Osteocyte (in vitro differentiated cells): ENCODE measurements at regions not wholly inside any gene's neighbourhood (a gene's known extent, or its start where the extent isn't known, plus 50 kb on each side); places are given as distances from the start of the nearest gene placed in this dataset.
A peak's percentile ranks its signal among the peaks of the same experiment; 100 is the strongest.
"Not testable (repeated sequence)": the region's sequence is repeated elsewhere in the genome, so short reads cannot be mapped to it uniquely, and the experiment has no call there.

Experiments
- DNase-seq: peaks from one replicate; pipeline ENCODE4 v3.0.0; 2021; ENCODE audit warnings: mixed read lengths; ENCODE audit not compliant: unreplicated experiment; ENCODE audit errors: extremely low spot score
- H3K27ac Mint-ChIP-seq: one replicate; pipeline ENCODE4 v1.8.0; 2021; ENCODE audit warnings: mild to moderate bottlenecking, mixed read lengths; ENCODE audit not compliant: unreplicated experiment
- H3K27me3 Mint-ChIP-seq: one replicate; pipeline ENCODE4 v1.8.0; 2021; ENCODE audit warnings: mixed read lengths; ENCODE audit not compliant: unreplicated experiment
- H3K36me3 Mint-ChIP-seq: one replicate; pipeline ENCODE4 v1.8.0; 2021; ENCODE audit warnings: mixed read lengths; ENCODE audit not compliant: unreplicated experiment
- H3K4me1 Mint-ChIP-seq: one replicate; pipeline ENCODE4 v1.8.0; 2021; ENCODE audit warnings: mixed read lengths; ENCODE audit not compliant: unreplicated experiment
- H3K4me3 Mint-ChIP-seq: one replicate; pipeline ENCODE4 v1.8.0; 2021; ENCODE audit warnings: mild to moderate bottlenecking, moderate library complexity, mixed read lengths; ENCODE audit not compliant: unreplicated experiment
- H3K9me3 Mint-ChIP-seq: one replicate; pipeline ENCODE4 v1.8.0; 2021; ENCODE audit warnings: mixed read lengths; ENCODE audit not compliant: unreplicated experiment

DNA sequence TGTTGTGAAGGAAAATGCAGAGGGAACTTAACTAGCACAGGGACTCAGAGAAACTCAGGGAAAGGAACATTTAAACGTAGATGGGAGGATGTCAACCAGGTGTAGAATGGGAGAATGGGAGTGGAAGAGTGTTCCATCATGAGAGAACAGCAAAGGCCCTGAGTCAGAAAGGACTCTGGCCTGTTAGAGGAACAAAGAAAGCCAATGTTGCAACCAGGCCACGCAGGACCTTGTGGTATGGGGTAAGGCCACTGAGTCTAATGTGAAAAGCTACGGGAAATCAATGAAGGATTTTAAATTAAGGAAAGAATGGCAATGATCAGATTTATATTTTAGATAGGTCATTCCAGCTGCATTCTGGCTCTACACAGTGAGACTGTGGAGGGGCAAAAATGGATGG is 163.9 kb upstream of the NBPF9 start:
- not testable (repeated sequence) for H3K36me3 Mint-ChIP-seq, H3K27ac Mint-ChIP-seq, DNase-seq, H3K4me3 Mint-ChIP-seq, H3K4me1 Mint-ChIP-seq, H3K9me3 Mint-ChIP-seq, H3K27me3 Mint-ChIP-seq

DNA sequence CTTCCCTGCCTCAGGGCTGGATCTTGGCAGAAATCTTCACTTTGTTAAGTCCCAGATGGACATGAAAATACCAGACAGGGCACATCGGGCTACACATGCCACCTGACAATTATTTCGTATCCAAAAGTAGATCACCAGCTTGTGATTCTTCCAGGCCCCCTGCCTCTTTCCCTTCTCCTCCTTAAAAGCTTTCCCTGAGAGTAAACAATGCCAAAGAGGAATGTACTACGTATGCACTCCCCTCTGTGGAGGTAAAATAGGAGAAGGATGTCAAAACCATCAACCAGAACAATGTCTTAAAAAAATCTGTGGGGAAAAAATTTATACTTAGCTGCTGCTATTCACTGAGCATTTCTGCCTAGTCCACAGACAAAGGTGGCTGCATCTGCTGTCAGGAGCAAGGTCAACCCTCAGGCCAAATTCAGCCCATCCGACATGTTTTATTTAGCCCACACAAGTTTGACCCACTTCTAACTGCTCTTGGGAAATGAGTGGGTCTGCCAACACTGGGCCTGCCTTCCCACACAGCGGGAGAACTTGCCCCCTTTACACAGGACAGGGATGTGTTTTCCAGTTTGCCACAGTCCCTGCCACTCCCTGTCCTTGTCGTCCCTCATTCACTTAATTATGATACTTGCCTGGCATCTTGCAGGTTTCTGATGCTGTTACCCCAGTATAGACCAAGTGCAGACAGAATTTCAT is 165.8 kb upstream of the NBPF9 start:
- not testable (repeated sequence) for DNase-seq, H3K27me3 Mint-ChIP-seq, H3K9me3 Mint-ChIP-seq, H3K27ac Mint-ChIP-seq, H3K4me1 Mint-ChIP-seq, H3K4me3 Mint-ChIP-seq, H3K36me3 Mint-ChIP-seq

DNA sequence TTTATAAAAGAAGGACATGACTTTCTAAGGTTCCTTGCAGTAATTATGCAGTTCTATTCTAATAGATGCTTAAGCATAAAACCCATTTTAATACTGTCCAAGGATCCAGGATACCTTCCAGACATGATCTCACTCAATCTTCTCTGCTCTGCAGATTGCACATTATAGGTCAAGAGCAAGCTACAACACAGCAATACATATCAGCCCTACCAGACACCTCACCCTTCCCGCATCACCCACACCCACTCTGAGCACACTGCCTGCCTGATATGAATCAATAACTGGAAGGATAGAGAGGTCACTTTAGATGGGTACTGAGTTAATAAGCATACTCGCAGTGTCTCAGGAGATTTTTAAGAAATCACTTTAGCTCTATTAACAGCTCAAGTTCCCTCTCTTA is 166.5 kb upstream of the NBPF9 start:
- not testable (repeated sequence) for H3K4me3 Mint-ChIP-seq, H3K4me1 Mint-ChIP-seq, DNase-seq, H3K36me3 Mint-ChIP-seq, H3K27me3 Mint-ChIP-seq, H3K27ac Mint-ChIP-seq, H3K9me3 Mint-ChIP-seq

DNA sequence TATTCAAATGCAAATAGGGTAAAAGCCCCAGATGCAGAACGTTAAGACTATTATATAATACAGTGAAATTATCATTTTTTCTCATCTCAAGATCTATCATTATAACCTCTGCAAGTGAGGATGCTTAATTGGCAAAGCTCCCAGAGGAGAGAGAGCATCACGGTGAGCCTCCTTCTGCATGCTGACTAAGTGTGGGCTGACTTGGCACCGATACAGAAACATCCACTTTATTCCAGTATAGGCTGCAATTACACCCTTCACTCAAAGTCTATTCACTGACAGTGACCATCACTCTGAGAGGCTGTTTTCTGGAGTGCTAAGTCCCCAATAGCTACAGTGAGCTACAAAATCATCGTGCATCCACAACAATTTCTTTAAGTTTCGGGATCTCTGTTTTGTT is 171.1 kb upstream of the NBPF9 start:
- not testable (repeated sequence) for DNase-seq, H3K4me3 Mint-ChIP-seq, H3K36me3 Mint-ChIP-seq, H3K27me3 Mint-ChIP-seq, H3K4me1 Mint-ChIP-seq, H3K27ac Mint-ChIP-seq, H3K9me3 Mint-ChIP-seq

DNA sequence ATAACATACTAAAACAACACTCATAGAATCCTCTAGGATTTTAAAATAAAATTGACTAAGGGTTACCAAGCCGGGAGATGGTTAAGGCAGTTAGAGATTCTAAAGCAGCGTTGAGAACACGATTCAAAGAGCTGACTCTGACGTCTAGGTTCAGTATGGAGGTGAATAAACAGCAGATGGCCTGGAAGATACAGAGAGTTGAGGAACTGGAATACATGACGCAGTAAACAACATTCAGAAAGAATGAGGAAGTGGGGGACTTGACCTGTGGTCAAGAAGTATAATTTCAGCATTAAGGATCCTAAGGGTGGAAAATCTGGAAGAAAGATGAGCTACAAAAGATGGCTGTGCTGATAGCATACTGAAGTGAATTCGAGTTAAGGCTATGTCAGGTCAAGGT is 172.5 kb upstream of the NBPF9 start:
- H3K4me1 Mint-ChIP-seq, H3K9me3 Mint-ChIP-seq, DNase-seq, H3K27ac Mint-ChIP-seq, H3K27me3 Mint-ChIP-seq, H3K4me3 Mint-ChIP-seq, H3K36me3 Mint-ChIP-seq: not testable (repeated sequence)

DNA sequence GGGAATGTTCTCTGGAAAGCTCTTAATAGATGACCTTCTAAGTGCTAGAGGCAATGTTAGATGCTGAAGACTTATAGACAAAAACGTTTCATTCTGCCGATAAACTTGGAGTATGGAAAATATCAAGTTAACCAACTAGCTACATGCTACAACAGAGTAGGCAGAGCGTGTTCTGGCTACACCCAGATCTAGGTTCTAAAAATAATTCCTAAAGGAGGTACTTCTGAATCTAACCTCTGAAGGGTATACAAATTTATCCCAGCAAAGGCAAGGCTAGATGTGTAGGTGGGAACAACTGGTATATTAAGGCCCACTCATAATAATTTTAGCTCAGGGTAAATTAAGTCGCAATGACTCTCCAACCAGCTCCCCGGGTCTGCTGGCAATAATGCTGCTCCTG is 173.1 kb upstream of the NBPF9 start:
- H3K9me3 Mint-ChIP-seq, H3K27me3 Mint-ChIP-seq, H3K36me3 Mint-ChIP-seq, H3K4me1 Mint-ChIP-seq, H3K27ac Mint-ChIP-seq, DNase-seq, H3K4me3 Mint-ChIP-seq: not testable (repeated sequence)

DNA sequence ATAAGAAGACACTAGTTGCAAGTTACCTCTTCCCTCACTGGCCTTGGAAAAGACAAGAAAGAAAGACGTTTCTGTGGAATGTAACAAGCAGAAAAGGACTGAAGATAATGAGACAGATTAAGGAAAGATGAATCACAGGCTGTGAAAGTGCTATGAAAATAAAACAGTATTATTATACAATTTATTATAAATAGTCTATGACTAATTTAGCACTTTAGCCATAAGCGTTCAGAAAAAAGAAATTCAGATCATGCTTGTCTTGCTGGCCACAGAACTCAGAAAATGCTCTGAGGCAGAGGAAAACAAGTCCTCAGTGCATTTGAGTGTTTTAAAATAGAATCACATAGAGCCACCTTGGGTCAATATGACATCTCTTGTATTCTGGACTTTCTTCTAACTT is 174.8 kb upstream of the NBPF9 start:
- not testable (repeated sequence) for H3K9me3 Mint-ChIP-seq, H3K27me3 Mint-ChIP-seq, H3K4me1 Mint-ChIP-seq, H3K27ac Mint-ChIP-seq, DNase-seq, H3K4me3 Mint-ChIP-seq, H3K36me3 Mint-ChIP-seq

DNA sequence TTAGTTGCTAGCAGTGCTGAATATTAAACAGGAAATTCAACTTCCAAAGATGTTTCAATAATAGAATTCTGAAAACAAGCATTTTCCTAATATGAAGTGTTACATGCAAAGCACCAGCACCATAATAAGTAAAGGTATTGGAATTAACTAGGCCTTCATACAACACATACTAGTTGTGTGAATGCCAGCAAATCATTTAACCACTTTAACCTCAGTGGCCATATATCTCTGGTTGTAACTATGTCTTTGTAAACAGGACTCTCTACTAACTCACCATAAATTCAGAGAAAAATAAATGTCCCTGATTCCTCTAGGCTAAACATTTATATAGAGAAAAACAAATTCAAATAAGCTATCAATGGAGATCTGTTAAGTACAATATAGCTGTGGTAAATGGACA is 175.7 kb upstream of the NBPF9 start:
- H3K27ac Mint-ChIP-seq, H3K4me3 Mint-ChIP-seq, H3K36me3 Mint-ChIP-seq, H3K4me1 Mint-ChIP-seq, H3K27me3 Mint-ChIP-seq, DNase-seq, H3K9me3 Mint-ChIP-seq: not testable (repeated sequence)

DNA sequence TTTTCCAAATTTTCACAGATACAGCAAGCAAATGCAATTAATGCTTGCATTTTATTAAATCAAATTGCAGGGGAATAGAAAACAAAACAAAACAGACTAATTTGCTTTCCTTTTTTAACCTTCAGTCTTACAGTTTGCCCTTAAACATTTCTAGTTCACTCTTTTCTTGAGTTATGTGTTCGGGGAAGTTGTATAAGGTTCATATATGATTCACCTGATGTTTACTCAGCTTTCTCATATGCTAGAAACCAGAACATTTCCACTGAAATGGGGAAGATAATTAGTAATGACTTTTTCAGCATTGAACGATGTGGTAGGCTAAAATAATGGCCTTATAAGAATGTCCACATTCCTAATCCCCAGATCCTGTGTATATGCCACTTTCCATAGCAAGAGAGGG is 176.2 kb upstream of the NBPF9 start:
- not testable (repeated sequence) for H3K4me1 Mint-ChIP-seq, H3K27me3 Mint-ChIP-seq, DNase-seq, H3K36me3 Mint-ChIP-seq, H3K27ac Mint-ChIP-seq, H3K4me3 Mint-ChIP-seq, H3K9me3 Mint-ChIP-seq

DNA sequence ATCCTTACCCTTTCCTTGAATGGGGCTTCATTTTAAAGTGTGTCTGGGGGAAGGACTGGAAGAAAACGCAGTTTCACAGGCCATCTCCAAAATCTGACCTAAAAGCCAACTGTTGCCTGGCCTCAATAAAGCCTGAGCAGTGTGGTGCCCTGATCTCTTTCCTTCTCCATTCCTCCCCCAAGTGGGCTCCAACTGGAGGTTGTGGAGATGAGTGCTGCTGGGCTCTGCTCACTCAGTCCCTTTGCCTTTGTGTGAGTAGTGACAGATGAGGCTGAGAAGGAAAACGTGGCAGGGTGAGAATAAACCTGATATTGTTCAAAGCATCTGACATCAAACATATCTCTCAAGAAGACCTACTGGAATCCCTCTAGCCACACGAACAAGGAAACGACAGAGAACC is 181.4 kb upstream of the NBPF9 start:
- H3K9me3 Mint-ChIP-seq, H3K27ac Mint-ChIP-seq, H3K4me3 Mint-ChIP-seq, H3K4me1 Mint-ChIP-seq, H3K36me3 Mint-ChIP-seq, H3K27me3 Mint-ChIP-seq, DNase-seq: not testable (repeated sequence)

DNA sequence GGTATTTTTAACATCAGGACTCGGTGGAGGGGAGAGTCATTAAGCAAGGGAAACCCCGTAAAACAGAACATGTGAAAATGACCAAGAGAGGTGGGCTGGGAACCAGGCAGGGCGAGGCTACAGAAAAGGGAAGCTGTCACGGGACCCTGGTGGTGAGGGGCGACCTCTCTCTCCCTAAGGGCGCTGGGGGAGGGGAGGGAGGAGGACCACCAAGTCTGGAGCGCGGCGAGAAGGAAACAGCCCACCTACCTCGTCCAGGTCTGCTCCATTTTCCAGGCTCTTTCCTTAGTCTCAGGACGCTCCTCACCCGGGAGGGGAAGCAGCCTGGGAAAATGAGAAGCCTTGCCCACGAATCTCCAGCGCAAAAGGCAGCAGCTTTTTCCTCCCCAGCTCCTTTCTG is 181.9 kb upstream of the NBPF9 start:
- not testable (repeated sequence) for H3K27me3 Mint-ChIP-seq, H3K4me3 Mint-ChIP-seq, H3K27ac Mint-ChIP-seq, DNase-seq, H3K9me3 Mint-ChIP-seq, H3K36me3 Mint-ChIP-seq, H3K4me1 Mint-ChIP-seq

DNA sequence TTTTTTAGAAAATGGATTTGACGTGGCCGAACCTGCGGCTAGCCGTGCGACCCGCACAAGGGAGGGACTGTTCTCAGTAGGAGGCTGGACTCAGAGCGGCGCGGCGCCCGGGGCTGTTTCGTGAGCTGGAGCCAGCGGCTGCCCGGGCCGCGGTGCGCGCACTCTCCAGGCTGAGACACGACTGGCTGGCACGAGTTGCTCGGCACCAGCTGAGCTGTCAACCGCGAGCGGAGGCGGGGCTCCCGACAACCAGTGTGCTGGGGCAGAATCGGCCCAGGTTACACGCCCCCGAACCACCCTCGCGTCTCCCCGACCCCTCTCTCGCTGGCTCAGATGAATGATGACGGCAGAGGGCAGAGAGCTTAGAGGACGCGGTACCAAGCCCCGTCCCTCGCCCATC is 182.3 kb upstream of the NBPF9 start:
- H3K27ac Mint-ChIP-seq: peak overlapping the region; percentile 56
- DNase-seq: peak; percentile 72
- H3K4me3 Mint-ChIP-seq: peak overlapping the region; percentile 78

DNA sequence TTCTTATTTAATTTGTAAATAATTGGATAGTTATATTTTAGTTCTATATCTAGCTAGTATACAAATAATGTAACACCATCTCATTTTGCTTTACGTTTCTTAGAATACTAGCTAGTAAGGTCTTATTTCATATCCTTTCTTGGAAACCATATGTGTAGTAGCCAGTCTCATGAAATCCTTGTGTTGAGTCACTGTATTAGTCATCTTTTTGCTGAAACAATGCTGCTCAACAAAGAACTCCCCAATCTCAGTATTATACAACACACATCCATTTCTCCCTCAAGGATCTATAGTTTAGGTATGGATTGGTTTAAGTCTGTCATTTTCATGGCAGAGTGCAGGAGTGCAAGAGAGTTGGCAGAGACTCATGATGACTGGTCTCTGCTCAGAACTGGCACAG is 185.2 kb upstream of the NBPF9 start:
- DNase-seq, H3K27me3 Mint-ChIP-seq, H3K9me3 Mint-ChIP-seq, H3K4me1 Mint-ChIP-seq, H3K27ac Mint-ChIP-seq, H3K4me3 Mint-ChIP-seq, H3K36me3 Mint-ChIP-seq: not testable (repeated sequence)

More for the DNA sequence above, 182.3 kb upstream of the NBPF9 start:
- H3K36me3 Mint-ChIP-seq, H3K4me1 Mint-ChIP-seq, H3K27me3 Mint-ChIP-seq, H3K9me3 Mint-ChIP-seq: not testable (repeated sequence)
